CD4-positive, alpha-beta memory T cell (primary cell): ENCODE measurements at regions not wholly inside any gene's neighbourhood (a gene's known extent, or its start where the extent isn't known, plus 50 kb on each side); places are given as distances from the start of the nearest gene placed in this dataset.
"Not testable (repeated sequence)": the region's sequence is repeated elsewhere in the genome, so short reads cannot be mapped to it uniquely, and the experiment has no call there.

Source experiments
- CTCF ChIA-PET: fragments of 350-600 bp; sonication (Branson Sonifier 250); formaldehyde crosslinking; loops from one replicate; lab custom pipeline; 2021; ENCODE audit warnings: inconsistent platforms; ENCODE audit not compliant: partially characterized antibody; lab: Charles Lee
- POLR2A ChIA-PET: fragments of 350-600 bp; sonication (Branson Sonifier 250); formaldehyde crosslinking; loops from one replicate; lab custom pipeline; 2021; ENCODE audit not compliant: partially characterized antibody; lab: Charles Lee
- DNase-seq, 5 donors: peaks; one replicate each; pipeline versions ENCODE4 v3.0.0 to v3.0.0-alpha.2; 2020 to 2022; ENCODE audit warnings: mixed read lengths in 1 of 5
- H3K27ac ChIP-seq: one replicate; pipeline ENCODE4 v1.7.0; 2013; ENCODE audit warnings: low read depth, low read length
- H3K27me3 ChIP-seq: 2 replicates; pipeline ENCODE4 v1.7.0; 2013; ENCODE audit warnings: mild to moderate bottlenecking, low read length, moderate library complexity; ENCODE audit not compliant: insufficient read depth
- H3K36me3 ChIP-seq: 2 replicates; pipeline ENCODE4 v1.7.0; 2013; ENCODE audit warnings: mild to moderate bottlenecking, low read length, moderate library complexity; ENCODE audit not compliant: insufficient read depth
- H3K4me1 ChIP-seq: 2 replicates; pipeline ENCODE4 v1.7.0; 2013; ENCODE audit warnings: mild to moderate bottlenecking, low read length, moderate library complexity; ENCODE audit not compliant: insufficient read depth
- H3K4me3 ChIP-seq, 2 donors: one replicate each; pipeline ENCODE4 v1.7.0; 2013; ENCODE audit warnings: low read length in 2 of 2, mild to moderate bottlenecking in 1 of 2
- H3K9me3 ChIP-seq, 2 donors: one replicate each; pipeline ENCODE4 v1.7.0; 2013; ENCODE audit warnings: low read length in 2 of 2, control low read depth in 1 of 2; ENCODE audit not compliant: control insufficient read depth in 1 of 2
- H3K27ac Mint-ChIP-seq, 7 donors: one replicate each; pipeline ENCODE4 v1.8.0; 2020 to 2021; ENCODE audit warnings: mixed read lengths in 7 of 7, mild to moderate bottlenecking in 6 of 7, inconsistent platforms in 3 of 7, moderate library complexity in 3 of 7
- H3K27me3 Mint-ChIP-seq, 2 donors: one replicate each; pipeline ENCODE4 v1.8.0; 2020 to 2021; ENCODE audit warnings: mixed read lengths in 2 of 2
- H3K36me3 Mint-ChIP-seq, 2 donors: one replicate each; pipeline ENCODE4 v1.8.0; 2020 to 2021; ENCODE audit warnings: mixed read lengths in 2 of 2, inconsistent platforms in 1 of 2, mild to moderate bottlenecking in 1 of 2
- H3K4me1 Mint-ChIP-seq, 4 donors: one replicate each; pipeline ENCODE4 v1.8.0; 2020 to 2021; ENCODE audit warnings: mixed read lengths in 4 of 4, mild to moderate bottlenecking in 1 of 4
- H3K4me3 Mint-ChIP-seq, 8 donors: one replicate each; pipeline ENCODE4 v1.8.0; 2020 to 2021; ENCODE audit warnings: mixed read lengths in 8 of 8, mild to moderate bottlenecking in 7 of 8, moderate library complexity in 6 of 8, inconsistent platforms in 3 of 8
- H3K9me3 Mint-ChIP-seq, 8 donors: one replicate each; pipeline ENCODE4 v1.8.0; 2020 to 2021; ENCODE audit warnings: mixed read lengths in 8 of 8, mild to moderate bottlenecking in 5 of 8, inconsistent platforms in 3 of 8, moderate library complexity in 1 of 8
- intact Hi-C: fragments of 100-400 bp; cut with micrococcal nuclease; formaldehyde crosslinking; loops from one replicate; pipeline ENCODE4 v1.15.1; 2023

DNA sequence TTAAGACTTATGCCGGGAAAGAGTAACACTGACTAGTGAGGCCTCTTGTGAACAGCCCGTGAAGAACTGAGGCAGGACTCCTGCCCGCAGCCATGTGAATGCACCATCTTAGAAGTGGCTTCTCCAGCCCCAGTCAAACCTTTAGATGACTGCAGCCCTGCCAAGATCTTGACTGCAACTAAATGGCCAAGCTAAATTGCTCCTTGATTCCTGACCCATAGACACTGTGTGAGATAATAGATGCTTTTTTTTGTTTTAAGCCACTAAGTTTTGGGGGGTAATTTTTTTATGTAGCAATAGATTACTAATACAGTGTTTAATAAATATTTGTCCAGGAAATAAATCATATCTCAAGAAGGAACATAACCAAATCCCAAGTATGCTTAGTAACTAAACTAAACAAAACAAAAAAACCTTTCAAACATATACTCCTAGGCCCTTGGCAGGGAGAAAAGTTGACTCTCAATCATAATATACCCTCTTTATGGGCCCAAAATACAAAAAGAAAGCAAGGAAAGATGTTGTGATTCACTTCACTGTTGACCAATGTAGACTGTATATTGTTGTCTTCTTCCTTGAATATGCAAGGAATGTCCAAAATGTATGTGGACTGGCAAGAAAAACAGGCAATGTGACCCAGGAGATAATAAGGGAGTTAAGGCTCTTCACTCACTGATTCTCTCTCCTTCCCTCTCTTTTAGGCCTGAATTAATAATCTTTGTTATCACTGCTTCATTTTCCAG lies 79.7 kb upstream of the ZNF366 start:
- no peaks in the 10 kb centered on the region for H3K4me1 ChIP-seq
- ChIA-PET CTCF (no interaction called here), POLR2A (no interaction called here)
- H3K4me3 ChIP-seq = no peak overlapping the region
- H3K27me3 ChIP-seq = no peaks in the 10 kb centered on the region
- Mint-ChIP-seq H3K4me1 (peaks cover 0 to 3% (median 0%) of the 10 kb centered on the region in 4 donors), H3K36me3 (no peaks in the 10 kb centered on the region), H3K27me3 (peaks cover 2 to 3% of the 10 kb centered on the region in 2 donors), H3K27ac (no peak overlapping the region), H3K4me3 (no peak overlapping the region), H3K9me3 (peaks cover 0 to 6% (median 2%) of the 10 kb centered on the region in 8 donors)
- H3K9me3 ChIP-seq = no peaks in the 10 kb centered on the region
- DNase-seq = no peak
- H3K36me3 ChIP-seq = no peaks in the 10 kb centered on the region
- no peak overlapping the region for H3K27ac ChIP-seq
- intact Hi-C loops = no loop called here

DNA sequence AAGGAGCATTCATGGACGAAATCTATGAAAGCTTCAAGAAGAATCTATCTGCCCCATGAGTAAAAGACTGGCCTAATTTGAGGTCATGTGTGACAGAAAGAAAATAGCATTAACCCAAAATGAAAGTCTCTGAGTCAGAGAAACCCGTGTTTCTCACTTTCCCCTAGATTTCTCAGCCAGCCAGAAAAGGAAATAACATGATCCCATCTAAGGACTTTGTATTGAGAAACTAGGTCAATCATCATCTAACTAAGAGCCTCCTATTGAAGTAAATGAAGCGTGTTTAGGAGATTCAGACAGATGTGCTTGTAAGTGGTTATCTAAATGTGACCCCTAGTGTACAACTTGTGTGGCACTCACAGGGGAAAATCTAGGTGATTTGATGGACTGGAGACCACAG lies 77.3 kb upstream of the ZNF366 start:
- ChIA-PET POLR2A (no interaction called here), CTCF (no interaction called here)
- intact Hi-C loops = no loop called here
- peaks cover under 1 to 8% (median 4%) of the 10 kb centered on the region in 8 donors for H3K9me3 Mint-ChIP-seq
- H3K4me3 Mint-ChIP-seq = no peak overlapping the region
- DNase-seq = no peak
- no peaks in the 10 kb centered on the region for H3K36me3 Mint-ChIP-seq
- no peak overlapping the region for H3K27ac ChIP-seq
- no peaks in the 10 kb centered on the region for H3K4me1 ChIP-seq
- peaks cover 0 to 3% (median 0%) of the 10 kb centered on the region in 4 donors for H3K4me1 Mint-ChIP-seq
- no peak overlapping the region for H3K27ac Mint-ChIP-seq
- no peak overlapping the region for H3K4me3 ChIP-seq
- H3K27me3 ChIP-seq = no peaks in the 10 kb centered on the region
- no peaks in the 10 kb centered on the region for H3K9me3 ChIP-seq
- H3K36me3 ChIP-seq = no peaks in the 10 kb centered on the region
- peaks cover 0 to 3% of the 10 kb centered on the region in 2 donors for H3K27me3 Mint-ChIP-seq

DNA sequence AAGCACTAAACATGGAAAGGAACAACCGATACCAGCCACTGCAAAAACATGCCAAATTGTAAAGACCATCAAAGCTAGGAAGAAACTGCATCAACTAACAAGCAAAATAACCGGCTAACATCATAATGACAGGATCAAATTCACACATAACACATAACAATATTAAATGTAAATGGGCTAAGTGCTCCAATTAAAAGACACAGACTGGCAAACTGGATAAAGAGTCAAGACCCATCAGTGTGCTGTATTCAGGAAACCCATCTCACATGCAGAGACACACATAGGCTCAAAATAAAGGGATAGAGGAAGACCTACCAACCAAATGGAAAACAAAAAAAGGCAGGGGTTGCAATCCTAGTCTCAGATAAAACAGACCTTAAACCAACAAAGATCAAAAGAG lies 72.1 kb upstream of the ZNF366 start:
- H3K9me3 ChIP-seq, H3K36me3 ChIP-seq, H3K4me3 ChIP-seq, CTCF ChIA-PET, DNase-seq, H3K4me3 Mint-ChIP-seq, H3K4me1 ChIP-seq, POLR2A ChIA-PET, H3K27ac Mint-ChIP-seq, H3K27ac ChIP-seq, intact Hi-C loops, H3K4me1 Mint-ChIP-seq, H3K27me3 ChIP-seq, H3K36me3 Mint-ChIP-seq: not testable (repeated sequence)
- H3K9me3 Mint-ChIP-seq = peaks cover 1 to 24% (median 17%) of the 10 kb centered on the region in 8 donors
- H3K27me3 Mint-ChIP-seq = peaks cover 9 to 16% of the 10 kb centered on the region in 2 donors

DNA sequence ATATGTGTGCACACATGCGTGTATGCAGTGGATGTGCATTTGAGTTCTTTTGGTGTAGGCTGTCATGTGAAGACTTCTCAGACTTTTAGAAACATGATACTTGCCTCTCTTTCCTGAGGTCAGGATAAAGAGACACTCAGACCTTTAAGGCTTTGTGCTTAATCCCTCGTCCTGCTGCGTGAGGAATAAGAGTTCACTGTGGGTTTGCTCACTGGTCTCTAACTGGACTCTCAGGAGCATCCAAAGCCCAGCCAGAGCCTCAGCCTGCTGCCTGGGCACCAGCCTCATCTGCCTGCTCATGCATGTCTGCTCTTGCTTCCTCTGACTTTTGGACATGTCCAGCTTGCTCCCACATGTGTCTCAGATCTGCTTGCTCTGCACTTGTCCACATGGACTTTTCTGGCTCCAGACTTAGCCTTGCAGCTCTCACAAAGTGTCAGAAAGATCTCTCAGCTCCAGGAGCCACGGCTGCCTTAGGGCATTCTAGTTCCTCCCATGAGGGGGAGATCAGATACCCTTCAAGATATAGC lies 65.1 kb upstream of the ZNF366 start:
- CTCF ChIA-PET = no interaction called here
- H3K4me3 Mint-ChIP-seq = no peak overlapping the region
- Histone ChIP-seq H3K27me3 (no peaks in the 10 kb centered on the region), H3K27ac (no peak overlapping the region), H3K36me3 (no peaks in the 10 kb centered on the region), H3K4me3 (no peak overlapping the region), H3K4me1 (no peaks in the 10 kb centered on the region), H3K9me3 (no peaks in the 10 kb centered on the region)
- H3K9me3 Mint-ChIP-seq = peaks cover 4 to 15% (median 7%) of the 10 kb centered on the region in 8 donors
- H3K27ac Mint-ChIP-seq = no peak overlapping the region
- no peak for DNase-seq
- POLR2A ChIA-PET = no interaction called here
- peaks cover 10 to 23% of the 10 kb centered on the region in 2 donors for H3K27me3 Mint-ChIP-seq
- intact Hi-C loops = no loop called here
- peaks cover 0 to 3% of the 10 kb centered on the region in 2 donors for H3K36me3 Mint-ChIP-seq
- peaks cover 0 to 1% (median 0%) of the 10 kb centered on the region in 4 donors for H3K4me1 Mint-ChIP-seq

DNA sequence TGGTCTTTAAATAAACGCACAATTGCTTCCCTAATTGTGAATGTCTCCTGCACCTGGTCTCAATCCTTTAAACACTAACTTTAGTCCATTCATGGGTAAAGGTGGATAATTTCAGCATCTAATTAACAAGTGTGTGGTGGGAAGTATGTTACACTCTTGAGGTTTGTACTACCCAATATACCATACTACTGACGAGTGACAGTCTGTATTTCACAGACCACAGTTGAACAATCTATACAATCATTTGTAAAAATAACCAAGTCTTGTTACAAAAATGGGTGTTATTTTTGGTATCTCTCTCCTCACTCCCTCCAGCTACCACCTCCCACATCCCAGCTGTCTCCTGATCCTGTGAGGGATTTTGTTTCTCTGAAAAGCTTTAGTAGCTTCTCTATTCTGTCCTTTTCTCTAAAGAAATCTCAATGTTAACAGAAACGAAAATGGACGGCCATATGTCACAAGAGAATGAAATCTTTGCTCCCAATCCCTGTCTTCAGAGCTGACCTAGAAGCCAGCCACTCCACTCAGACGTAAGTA lies 62.3 kb upstream of the ZNF366 start:
- intact Hi-C loops = no loop called here
- Histone ChIP-seq H3K36me3 (no peaks in the 10 kb centered on the region), H3K4me1 (no peaks in the 10 kb centered on the region), H3K4me3 (no peak overlapping the region), H3K27me3 (no peaks in the 10 kb centered on the region), H3K9me3 (no peaks in the 10 kb centered on the region), H3K27ac (no peak overlapping the region)
- no peaks in the 10 kb centered on the region for H3K4me1 Mint-ChIP-seq
- CTCF ChIA-PET = no interaction called here
- H3K9me3 Mint-ChIP-seq = peaks cover 0 to 4% (median 0%) of the 10 kb centered on the region in 8 donors
- DNase-seq = no peak
- H3K27me3 Mint-ChIP-seq = peaks cover 5 to 13% of the 10 kb centered on the region in 2 donors
- H3K36me3 Mint-ChIP-seq = no peaks in the 10 kb centered on the region
- H3K27ac Mint-ChIP-seq = no peak overlapping the region
- POLR2A ChIA-PET = no interaction called here
- H3K4me3 Mint-ChIP-seq = no peak overlapping the region

DNA sequence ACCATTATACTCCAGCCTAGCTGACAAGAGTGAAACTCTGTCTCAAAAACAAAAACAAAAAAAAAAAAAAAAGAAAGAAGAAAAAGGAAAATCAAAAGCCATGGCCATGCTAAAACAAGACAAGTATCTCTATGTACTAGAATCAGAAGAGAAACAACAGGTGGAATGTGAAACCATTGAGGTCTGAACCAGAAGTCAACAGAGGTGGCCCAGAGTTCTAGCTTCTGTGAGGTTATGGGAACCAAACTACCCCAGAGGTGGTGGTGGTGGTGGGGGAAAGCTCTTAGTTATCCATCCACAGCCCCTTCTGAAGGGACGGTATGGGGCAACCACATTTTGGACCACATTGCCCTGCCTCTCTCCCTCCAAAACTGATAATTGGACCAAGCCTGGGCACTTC lies 59.5 kb upstream of the ZNF366 start:
- H3K4me1 ChIP-seq = no peaks in the 10 kb centered on the region

DNA sequence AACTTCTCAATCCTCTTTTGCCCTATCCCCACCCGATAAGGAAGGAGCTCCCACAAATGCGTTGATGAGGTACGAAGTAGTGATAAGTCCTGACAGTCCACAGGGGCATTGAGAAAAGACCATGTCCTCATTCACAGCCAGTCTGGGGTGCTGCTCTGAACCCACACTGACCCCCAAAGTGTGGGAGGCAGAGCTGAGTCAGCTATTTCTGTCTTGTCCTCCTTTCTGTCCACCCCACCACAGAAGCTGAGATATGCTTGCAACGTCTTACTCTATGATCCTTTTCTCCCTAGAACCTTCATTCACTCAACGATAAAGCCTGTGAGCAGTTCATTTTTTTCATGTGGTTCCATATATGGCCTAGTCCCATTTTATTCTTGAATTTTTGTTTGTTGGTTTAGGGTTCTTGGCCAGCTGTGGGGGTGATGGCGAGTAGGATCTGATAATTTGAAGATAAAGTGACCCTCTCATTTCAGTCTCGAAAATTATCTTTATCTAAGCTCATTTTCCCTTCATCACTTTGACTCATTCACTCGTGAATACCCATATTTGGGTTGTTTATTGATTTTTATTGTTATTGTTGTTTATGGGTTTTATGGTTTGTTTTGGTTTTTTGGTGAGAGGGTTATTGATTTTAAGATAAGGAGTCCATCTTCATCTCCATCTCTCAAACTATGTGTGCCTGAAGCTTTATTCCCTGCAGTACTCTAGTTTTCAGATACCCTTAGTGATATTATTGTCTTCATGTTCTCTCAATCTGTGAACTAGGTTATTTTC lies 58.5 kb upstream of the ZNF366 start:
- CTCF ChIA-PET = no interaction called here
- Histone ChIP-seq H3K27me3 (no peaks in the 10 kb centered on the region), H3K9me3 (no peaks in the 10 kb centered on the region), H3K27ac (no peak overlapping the region), H3K4me1 (no peaks in the 10 kb centered on the region), H3K36me3 (no peaks in the 10 kb centered on the region), H3K4me3 (no peak overlapping the region)
- POLR2A ChIA-PET = no interaction called here
- no peak overlapping the region for H3K4me3 Mint-ChIP-seq
- peaks cover 9 to 17% of the 10 kb centered on the region in 2 donors for H3K27me3 Mint-ChIP-seq
- H3K36me3 Mint-ChIP-seq = no peaks in the 10 kb centered on the region
- intact Hi-C loops = no loop called here
- DNase-seq = no peak
- no peak overlapping the region for H3K27ac Mint-ChIP-seq
- no peaks in the 10 kb centered on the region for H3K4me1 Mint-ChIP-seq
- H3K9me3 Mint-ChIP-seq = peaks cover 0 to 4% (median 0%) of the 10 kb centered on the region in 8 donors

More for the DNA sequence above, 59.5 kb upstream of the ZNF366 start:
- Histone ChIP-seq H3K9me3 (no peaks in the 10 kb centered on the region), H3K4me3 (no peak overlapping the region), H3K36me3 (no peaks in the 10 kb centered on the region), H3K27ac (no peak overlapping the region), H3K27me3 (no peaks in the 10 kb centered on the region)
- H3K4me1 Mint-ChIP-seq = no peaks in the 10 kb centered on the region
- no peak overlapping the region for H3K4me3 Mint-ChIP-seq
- intact Hi-C loops = no loop called here
- H3K27me3 Mint-ChIP-seq = peaks cover 5 to 11% of the 10 kb centered on the region in 2 donors
- no peak for DNase-seq
- ChIA-PET CTCF (no interaction called here), POLR2A (no interaction called here)
- H3K36me3 Mint-ChIP-seq = no peaks in the 10 kb centered on the region
- H3K9me3 Mint-ChIP-seq = peaks cover 0 to 4% (median 0%) of the 10 kb centered on the region in 8 donors
- H3K27ac Mint-ChIP-seq = no peak overlapping the region
